Upper lobe of left lung (tissue), 6 donors: ENCODE measurements at regions not wholly inside any gene's neighbourhood (a gene's known extent, or its start where the extent isn't known, plus 50 kb on each side); places are given as distances from the start of the nearest gene placed in this dataset.
"Not testable (repeated sequence)": the region's sequence is repeated elsewhere in the genome, so short reads cannot be mapped to it uniquely, and the experiment has no call there.

Source experiments
- ATAC-seq, 2 donors: fragments of 200-7000 bp; cut with Tn5 transposase; one replicate each; pipeline ENCODE4 v1.9.1; 2022; ENCODE audit warnings: mild to moderate bottlenecking in 2 of 2, moderate library complexity in 2 of 2; ENCODE audit not compliant: low FRiP score in 2 of 2
- DNase-seq, 2 donors: peaks; one replicate each; pipeline ENCODE4 v3.0.0-alpha.2; 2019 to 2020
- H3K27ac ChIP-seq, 4 donors: fragments of 200-600 bp; sonication (generic); one replicate each; pipeline ENCODE4 v1.5.1; 2016 to 2019
- H3K27me3 ChIP-seq, 4 donors: fragments of 200-600 bp; sonication (generic); one replicate each; pipeline ENCODE4 v1.5.1; 2017 to 2019
- H3K36me3 ChIP-seq, 4 donors: fragments of 200-600 bp; sonication (generic); one replicate each; pipeline ENCODE4 v1.5.1; 2016 to 2019
- H3K4me1 ChIP-seq, 4 donors: fragments of 200-600 bp; sonication (generic); one replicate each; pipeline ENCODE4 v1.5.1; 2018 to 2019
- H3K4me3 ChIP-seq, 4 donors: fragments of 200-600 bp; sonication (generic); one replicate each; pipeline ENCODE4 v1.5.1; 2017 to 2019; ENCODE audit warnings: mild to moderate bottlenecking in 2 of 4, moderate library complexity in 1 of 4
- H3K9me3 ChIP-seq, 4 donors: fragments of 200-600 bp; sonication (generic); one replicate each; pipeline ENCODE4 v1.5.1; 2018 to 2019
- EP300 ChIP-seq, 4 donors: sonication (generic); formaldehyde crosslinking; IDR thresholded peaks; one replicate each; pipeline ENCODE4 v1.5.1; 2017; ENCODE audit warnings: antibody characterized with exemption in 4 of 4, control low read depth in 2 of 4
- POLR2A ChIP-seq, 4 donors: fragments of 450-650 bp; IDR thresholded peaks; one replicate each; pipeline ENCODE4 v1.5.1; 2016 to 2017; ENCODE audit warnings: antibody characterized with exemption in 4 of 4, mild to moderate bottlenecking in 2 of 4
- POLR2AphosphoS5 ChIP-seq, 2 donors: sonication (generic); formaldehyde crosslinking; IDR thresholded peaks; one replicate each; pipeline ENCODE4 v1.5.1; 2017; ENCODE audit warnings: antibody characterized with exemption in 2 of 2
- WGBS, 2 donors: methylation state at CpG; one replicate each; pipeline ENCODE4 v1.1.5; 2017 to 2018; 5-methylcytosine and 5-hydroxymethylcytosine counted together
- TF ChIP-seq, protein P1 (sequence below), 6 experiments: fragments of 450-650 bp in 4 of 6; fragments of 200-600 bp in 2 of 6; sonication (generic) in 2 of 6; IDR thresholded peaks; one replicate each; pipeline ENCODE4 v1.5.1; 2016 to 2019; ENCODE audit warnings: antibody characterized with exemption in 6 of 6
- donor health status: DM: no; HTN: no; CAD: no; lungs with moderate emphysema.
- donor health status: DM: no; HTN: yes; CAD: no; lungs with severe emphysema.

GRCh38 chrX:138885886-138886285, 174.4 kb upstream of the FGF13 start:
- no peak for DNase-seq
- WGBS, 2 donors, result 67 to 71% methylated on average over 6 of the region's 6 CpGs
- no peak for ATAC-seq
- Histone ChIP-seq H3K27me3 (no peaks in the 10 kb centered on the region), H3K4me1 (no peaks in the 10 kb centered on the region), H3K36me3 (no peaks in the 10 kb centered on the region), H3K9me3 (no peaks in the 10 kb centered on the region), H3K4me3 (no peak overlapping the region), H3K27ac (no peak overlapping the region)
- TF ChIP-seq, protein P1, sequence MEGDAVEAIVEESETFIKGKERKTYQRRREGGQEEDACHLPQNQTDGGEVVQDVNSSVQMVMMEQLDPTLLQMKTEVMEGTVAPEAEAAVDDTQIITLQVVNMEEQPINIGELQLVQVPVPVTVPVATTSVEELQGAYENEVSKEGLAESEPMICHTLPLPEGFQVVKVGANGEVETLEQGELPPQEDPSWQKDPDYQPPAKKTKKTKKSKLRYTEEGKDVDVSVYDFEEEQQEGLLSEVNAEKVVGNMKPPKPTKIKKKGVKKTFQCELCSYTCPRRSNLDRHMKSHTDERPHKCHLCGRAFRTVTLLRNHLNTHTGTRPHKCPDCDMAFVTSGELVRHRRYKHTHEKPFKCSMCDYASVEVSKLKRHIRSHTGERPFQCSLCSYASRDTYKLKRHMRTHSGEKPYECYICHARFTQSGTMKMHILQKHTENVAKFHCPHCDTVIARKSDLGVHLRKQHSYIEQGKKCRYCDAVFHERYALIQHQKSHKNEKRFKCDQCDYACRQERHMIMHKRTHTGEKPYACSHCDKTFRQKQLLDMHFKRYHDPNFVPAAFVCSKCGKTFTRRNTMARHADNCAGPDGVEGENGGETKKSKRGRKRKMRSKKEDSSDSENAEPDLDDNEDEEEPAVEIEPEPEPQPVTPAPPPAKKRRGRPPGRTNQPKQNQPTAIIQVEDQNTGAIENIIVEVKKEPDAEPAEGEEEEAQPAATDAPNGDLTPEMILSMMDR (IDR thresholded peaks at IDR 0.05), result no peak
- TF ChIP-seq POLR2A (IDR thresholded peaks at IDR 0.05) (no peak), EP300 (IDR thresholded peaks at IDR 0.05) (no peak), POLR2AphosphoS5 (IDR thresholded peaks at IDR 0.05) (no peak)

GRCh38 chrX:138880293-138880692, 168.8 kb upstream of the FGF13 start:
- H3K4me1 ChIP-seq, H3K27me3 ChIP-seq, ATAC-seq, DNase-seq, H3K9me3 ChIP-seq, H3K36me3 ChIP-seq, H3K27ac ChIP-seq, H3K4me3 ChIP-seq: not testable (repeated sequence)
- WGBS, 2 donors, result 88 to 94% methylated on average over 4 of the region's 4 CpGs

- Histone ChIP-seq H3K4me1 (no peaks in the 10 kb centered on the region), H3K27me3 (no peaks in the 10 kb centered on the region), H3K4me3 (no peak overlapping the region), H3K27ac (no peak overlapping the region), H3K36me3 (no peaks in the 10 kb centered on the region), H3K9me3 (no peaks in the 10 kb centered on the region)
- TF ChIP-seq POLR2AphosphoS5 (IDR thresholded peaks at IDR 0.05), result no peak
- TF ChIP-seq POLR2A (IDR thresholded peaks at IDR 0.05), result no peak
- TF ChIP-seq EP300 (IDR thresholded peaks at IDR 0.05), result no peak
- TF ChIP-seq, protein P1 (IDR thresholded peaks at IDR 0.05), result no peak
- DNase-seq (no peak), ATAC-seq (no peak)
- WGBS, 2 donors, result 76 to 84% methylated on average over 2 of the region's 2 CpGs
Observed at GRCh38 chrX:138877746-138878145, 166.2 kb upstream of the FGF13 start.

DNA sequence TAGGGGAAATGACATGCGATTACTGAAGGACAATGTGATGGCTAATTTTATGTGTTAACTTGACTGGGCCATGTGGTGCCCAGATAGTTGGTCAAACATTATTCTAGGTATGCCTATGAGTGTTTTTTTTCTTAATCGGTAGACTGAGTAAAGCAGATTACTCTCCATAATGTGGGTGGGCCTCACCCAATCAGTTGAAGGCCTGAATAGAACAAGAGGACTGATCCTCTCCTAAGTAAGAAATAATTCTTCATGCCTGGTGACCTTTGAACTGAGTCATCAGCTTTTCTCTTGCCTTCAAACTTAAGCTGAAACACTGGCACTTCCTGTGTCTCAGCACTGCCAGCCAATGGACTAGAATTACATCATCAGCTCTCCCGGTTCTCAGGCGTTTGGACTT, 164.0 kb upstream of the FGF13 start:
- 82 to 94% methylated on average over 4 of the region's 4 CpGs for WGBS, 2 donors
- Histone ChIP-seq H3K36me3 (no peaks in the 10 kb centered on the region), H3K4me3 (no peak overlapping the region), H3K4me1 (no peaks in the 10 kb centered on the region), H3K27ac (no peak overlapping the region), H3K27me3 (no peaks in the 10 kb centered on the region), H3K9me3 (no peaks in the 10 kb centered on the region)
- TF ChIP-seq, protein P1 (IDR thresholded peaks at IDR 0.05), result no peak
- TF ChIP-seq POLR2AphosphoS5 (IDR thresholded peaks at IDR 0.05) (no peak), EP300 (IDR thresholded peaks at IDR 0.05) (no peak), POLR2A (IDR thresholded peaks at IDR 0.05) (no peak)
- DNase-seq (no peak), ATAC-seq (no peak)

GRCh38 chrX:138874271-138874935, 162.9 kb upstream of the FGF13 start:
- no peak for ATAC-seq
- no peak for TF ChIP-seq POLR2AphosphoS5 (IDR thresholded peaks at IDR 0.05)
- no peak for TF ChIP-seq EP300 (IDR thresholded peaks at IDR 0.05)
- TF ChIP-seq, protein P1 (IDR thresholded peaks at IDR 0.05), result no peak
- no peak for TF ChIP-seq POLR2A (IDR thresholded peaks at IDR 0.05)
- DNase-seq, result no peak
- H3K27me3 ChIP-seq, result no peaks in the 10 kb centered on the region
- H3K4me3 ChIP-seq, result no peak overlapping the region
- WGBS, 2 donors, result 75 to 82% methylated on average over 4 to 5 of the region's 5 CpGs
- H3K9me3 ChIP-seq, result no peaks in the 10 kb centered on the region
- no peak overlapping the region for H3K27ac ChIP-seq
- H3K36me3 ChIP-seq, result no peaks in the 10 kb centered on the region
- no peaks in the 10 kb centered on the region for H3K4me1 ChIP-seq

- WGBS, 2 donors, result 82 to 91% methylated on average over 5 to 6 of the region's 6 CpGs
- H3K27ac ChIP-seq, H3K36me3 ChIP-seq, ATAC-seq, H3K4me1 ChIP-seq, H3K27me3 ChIP-seq, H3K4me3 ChIP-seq, H3K9me3 ChIP-seq, DNase-seq: not testable (repeated sequence)
Observed at GRCh38 chrX:138873640-138874039, 162.1 kb upstream of the FGF13 start.
